Trophoblast cell (in vitro differentiated cells and primary cell): ENCODE measurements at regions not wholly inside any gene's neighbourhood (a gene's known extent, or its start where the extent isn't known, plus 50 kb on each side); places are given as distances from the start of the nearest gene placed in this dataset.

Experiments used
- DNase-seq, 2 donors: peaks; one replicate each; pipeline ENCODE4 v3.0.0-alpha.2; 2016
- H2AFZ ChIP-seq: 2 replicates; pipeline ENCODE4 v1.6.1; 2013; ENCODE audit warnings: low read length, moderate library complexity, mild to moderate bottlenecking; ENCODE audit not compliant: insufficient read depth, poor library complexity
- H2AK5ac ChIP-seq: 2 replicates; pipeline ENCODE4 v1.6.1; 2013; ENCODE audit warnings: mild to moderate bottlenecking, low read length
- H2BK120ac ChIP-seq: 2 replicates; pipeline ENCODE4 v1.6.1; 2013; ENCODE audit warnings: low read length, mild to moderate bottlenecking, moderate library complexity; ENCODE audit not compliant: insufficient read depth, poor library complexity
- H2BK12ac ChIP-seq: 2 replicates; pipeline ENCODE4 v1.6.1; 2013; ENCODE audit warnings: mild to moderate bottlenecking, low read length, moderate library complexity
- H2BK5ac ChIP-seq: 2 replicates; pipeline ENCODE4 v1.6.1; 2013; ENCODE audit warnings: low read length, low read depth, moderate library complexity, mild to moderate bottlenecking; ENCODE audit not compliant: poor library complexity
- H3K14ac ChIP-seq: 2 replicates; pipeline ENCODE4 v1.6.1; 2013; ENCODE audit warnings: mild to moderate bottlenecking, low read length
- H3K18ac ChIP-seq: 2 replicates; pipeline ENCODE4 v1.6.1; 2013; ENCODE audit warnings: mild to moderate bottlenecking, low read length
- H3K23ac ChIP-seq: 2 replicates; pipeline ENCODE4 v1.6.1; 2013; ENCODE audit warnings: low read length
- H3K27ac ChIP-seq: 2 replicates; pipeline ENCODE4 v1.5.1; 2013; ENCODE audit warnings: low read depth, mild to moderate bottlenecking, inconsistent platforms, low read length, moderate library complexity
- H3K27me3 ChIP-seq: 2 replicates; pipeline ENCODE4 v1.6.1; 2013; ENCODE audit warnings: inconsistent platforms, mild to moderate bottlenecking, low read length, moderate library complexity; ENCODE audit not compliant: insufficient read depth
- H3K36me3 ChIP-seq, 2 experiments: 1 replicate in 1 of 2; 2 replicates in 1 of 2; pipeline ENCODE4 v1.6.1; 2013; ENCODE audit warnings: low read length in 2 of 2, mild to moderate bottlenecking in 2 of 2, moderate library complexity in 1 of 2; ENCODE audit not compliant: insufficient read depth in 2 of 2, control insufficient read depth in 1 of 2
- H3K4ac ChIP-seq: 2 replicates; pipeline ENCODE4 v1.6.1; 2013; ENCODE audit warnings: low read depth, mild to moderate bottlenecking, low read length, moderate library complexity
- H3K4me1 ChIP-seq, 2 experiments: 1 replicate in 1 of 2; 2 replicates in 1 of 2; pipeline ENCODE4 v1.6.1; 2013; ENCODE audit warnings: low read length in 2 of 2, mild to moderate bottlenecking in 2 of 2, moderate library complexity in 1 of 2; ENCODE audit not compliant: insufficient read depth in 2 of 2, control insufficient read depth in 1 of 2
- H3K4me2 ChIP-seq: 2 replicates; pipeline ENCODE4 v1.6.1; 2013; ENCODE audit warnings: inconsistent platforms, mild to moderate bottlenecking, low read length, moderate library complexity
- H3K4me3 ChIP-seq: 2 replicates; pipeline ENCODE4 v1.5.1; 2013; ENCODE audit warnings: mild to moderate bottlenecking, low read depth, low read length, inconsistent platforms
- H3K79me1 ChIP-seq: one replicate; pipeline ENCODE4 v1.6.1; 2013; ENCODE audit warnings: low read length
- H3K79me2 ChIP-seq: 2 replicates; pipeline ENCODE4 v1.6.1; 2013; ENCODE audit warnings: low read length, mild to moderate bottlenecking; ENCODE audit not compliant: control insufficient read depth, insufficient read depth, poor library complexity
- H3K9ac ChIP-seq: 2 replicates; pipeline ENCODE4 v1.6.1; 2013; ENCODE audit warnings: mild to moderate bottlenecking, low read length
- H3K9me3 ChIP-seq: 2 replicates; pipeline ENCODE4 v1.6.1; 2013; ENCODE audit warnings: low read depth, mild to moderate bottlenecking, control low read depth, inconsistent platforms, low read length; ENCODE audit not compliant: insufficient read depth
- H4K12ac ChIP-seq: 2 replicates; pipeline ENCODE4 v1.6.1; 2013; ENCODE audit warnings: low read depth, mild to moderate bottlenecking, low read length, moderate library complexity
- H4K8ac ChIP-seq: 2 replicates; pipeline ENCODE4 v1.6.1; 2013; ENCODE audit warnings: low read depth, mild to moderate bottlenecking, low read length, moderate library complexity
- H4K91ac ChIP-seq: one replicate; pipeline ENCODE4 v1.6.1; 2013; ENCODE audit warnings: low read depth, mild to moderate bottlenecking, low read length, moderate library complexity
- WGBS: extraction: QIAGEN DNeasy Blood & Tissue Kit; methylation state at CpG from one replicate; pipeline ENCODE4 v1.1.7; 2013; ENCODE audit warnings: missing lambda C conversion rate; ENCODE audit not compliant: insufficient read length, insufficient coverage; ENCODE audit errors: extremely low coverage; 5-methylcytosine and 5-hydroxymethylcytosine counted together

GRCh38 chr4:84159762-84160161 is 339.3 kb downstream of the NKX6-1 start:
- Histone ChIP-seq H3K79me1 (no peaks in the 10 kb centered on the region), H4K8ac (no peak overlapping the region), H2BK120ac (no peak overlapping the region), H2AK5ac (no peak overlapping the region), H3K4me1 (no peaks in the 10 kb centered on the region), H3K9me3 (no peaks in the 10 kb centered on the region), H4K91ac (no peak overlapping the region), H3K4ac (no peak overlapping the region), H3K9ac (no peak overlapping the region), H3K27ac (no peak overlapping the region), H3K14ac (no peak overlapping the region), H2BK12ac (no peak overlapping the region), H3K4me2 (no peak overlapping the region), H3K27me3 (no peaks in the 10 kb centered on the region), H4K12ac (no peak overlapping the region), H2AFZ (no peak overlapping the region), H2BK5ac (no peak overlapping the region), H3K79me2 (no peaks in the 10 kb centered on the region), H3K23ac (no peak overlapping the region), H3K4me3 (no peak overlapping the region), H3K18ac (no peak overlapping the region), H3K36me3 (no peaks in the 10 kb centered on the region)
- no CpG with 5 or more reads among the region's 5 CpGs for WGBS
- no peak for DNase-seq

- Histone ChIP-seq H3K27ac (no peak overlapping the region), H3K9me3 (no peaks in the 10 kb centered on the region), H3K14ac (no peak overlapping the region), H2BK5ac (no peak overlapping the region), H4K91ac (no peak overlapping the region), H3K79me2 (no peaks in the 10 kb centered on the region), H3K27me3 (no peaks in the 10 kb centered on the region), H2BK12ac (no peak overlapping the region), H3K79me1 (no peaks in the 10 kb centered on the region), H3K4ac (no peak overlapping the region), H3K18ac (no peak overlapping the region), H3K23ac (no peak overlapping the region), H2AFZ (no peak overlapping the region), H2AK5ac (no peak overlapping the region), H4K12ac (no peak overlapping the region), H3K4me1 (no peaks in the 10 kb centered on the region), H3K36me3 (no peaks in the 10 kb centered on the region), H2BK120ac (no peak overlapping the region), H3K4me3 (no peak overlapping the region), H4K8ac (no peak overlapping the region), H3K9ac (no peak overlapping the region), H3K4me2 (no peak overlapping the region)
- no peak for DNase-seq
- no CpG with 5 or more reads among the region's 5 CpGs for WGBS
Measured at GRCh38 chr4:84158670-84159069, 340.4 kb downstream of the NKX6-1 start.

- WGBS, result no CpG with 5 or more reads among the region's 2 CpGs
- no peak overlapping the region for H3K9ac ChIP-seq
- no peak overlapping the region for H3K4me2 ChIP-seq
- no peak overlapping the region for H3K4ac ChIP-seq
- no peaks in the 10 kb centered on the region for H3K79me1 ChIP-seq
- H3K79me2 ChIP-seq, result no peaks in the 10 kb centered on the region
- no peak overlapping the region for H2BK5ac ChIP-seq
- H4K91ac ChIP-seq, result no peak overlapping the region
- no peaks in the 10 kb centered on the region for H3K36me3 ChIP-seq
- no peaks in the 10 kb centered on the region for H3K4me1 ChIP-seq
- no peak overlapping the region for H2AFZ ChIP-seq
- no peak overlapping the region for H3K23ac ChIP-seq
- no peak overlapping the region for H3K4me3 ChIP-seq
- no peak overlapping the region for H2AK5ac ChIP-seq
- H3K14ac ChIP-seq, result no peak overlapping the region
- H4K8ac ChIP-seq, result no peak overlapping the region
- H3K18ac ChIP-seq, result no peak overlapping the region
- no peak overlapping the region for H2BK12ac ChIP-seq
- no peak overlapping the region for H2BK120ac ChIP-seq
- no peaks in the 10 kb centered on the region for H3K9me3 ChIP-seq
- H4K12ac ChIP-seq, result no peak overlapping the region
- DNase-seq, result peak in 1 of 2 donors; percentile 18
- H3K27me3 ChIP-seq, result no peaks in the 10 kb centered on the region
- no peak overlapping the region for H3K27ac ChIP-seq
Measured at GRCh38 chr4:84151574-84151973, 347.5 kb downstream of the NKX6-1 start.

DNA sequence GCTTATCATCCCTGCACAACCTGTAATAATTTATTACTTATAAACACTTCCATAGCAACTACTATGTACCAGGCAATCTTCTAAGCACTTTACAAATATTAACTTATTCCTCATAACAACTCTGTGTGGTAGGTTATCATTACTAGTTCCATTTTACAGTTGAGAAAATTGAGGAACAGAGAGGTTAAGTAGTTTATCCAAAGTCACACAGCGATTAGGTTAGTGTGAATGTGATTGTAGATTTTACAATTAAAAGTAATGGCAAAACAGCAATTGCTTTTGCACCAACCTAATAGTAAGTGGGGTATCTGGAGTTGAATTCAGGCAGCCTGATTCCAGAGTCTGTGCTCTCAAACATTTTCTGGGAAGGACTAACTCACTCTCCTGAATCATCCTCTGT is 348.9 kb downstream of the NKX6-1 start:
- DNase-seq, result no peak
- no peaks in the 10 kb centered on the region for H3K27me3 ChIP-seq
- no peak overlapping the region for H4K8ac ChIP-seq
- no peak overlapping the region for H3K4me2 ChIP-seq
- no CpG with 5 or more reads among the region's 1 CpG for WGBS
- H2BK120ac ChIP-seq, result no peak overlapping the region
- H3K36me3 ChIP-seq, result no peaks in the 10 kb centered on the region
- no peak overlapping the region for H2AFZ ChIP-seq
- H2BK5ac ChIP-seq, result no peak overlapping the region
- no peak overlapping the region for H3K27ac ChIP-seq
- no peak overlapping the region for H2AK5ac ChIP-seq
- H3K9ac ChIP-seq, result no peak overlapping the region
- no peak overlapping the region for H4K12ac ChIP-seq
- no peak overlapping the region for H2BK12ac ChIP-seq
- no peak overlapping the region for H3K4me3 ChIP-seq
- H3K18ac ChIP-seq, result no peak overlapping the region
- no peaks in the 10 kb centered on the region for H3K4me1 ChIP-seq
- H3K79me1 ChIP-seq, result no peaks in the 10 kb centered on the region
- H3K9me3 ChIP-seq, result no peaks in the 10 kb centered on the region
- H4K91ac ChIP-seq, result no peak overlapping the region
- no peak overlapping the region for H3K14ac ChIP-seq
- no peak overlapping the region for H3K4ac ChIP-seq
- H3K23ac ChIP-seq, result no peak overlapping the region
- H3K79me2 ChIP-seq, result no peaks in the 10 kb centered on the region
